Activated T-helper 9 cell treated with anti-CD3 and anti-CD28 coated beads, Interleukin-2, amount 50 U/mL, for 16 hours (primary cell): ENCODE measurements at regions not wholly inside any gene's neighbourhood (a gene's known extent, or its start where the extent isn't known, plus 50 kb on each side); places are given as distances from the start of the nearest gene placed in this dataset.
"Not testable (repeated sequence)": the region's sequence is repeated elsewhere in the genome, so short reads cannot be mapped to it uniquely, and the experiment has no call there.

ENCODE experiments used
- DNase-seq: peaks from one replicate; pipeline ENCODE4 v3.0.0-alpha.2; 2020; ENCODE audit warnings: low read depth

GRCh38 chr10:21141946-21142492, 244.9 kb upstream of the NEBL start:
- DNase-seq, result no peak

DNA sequence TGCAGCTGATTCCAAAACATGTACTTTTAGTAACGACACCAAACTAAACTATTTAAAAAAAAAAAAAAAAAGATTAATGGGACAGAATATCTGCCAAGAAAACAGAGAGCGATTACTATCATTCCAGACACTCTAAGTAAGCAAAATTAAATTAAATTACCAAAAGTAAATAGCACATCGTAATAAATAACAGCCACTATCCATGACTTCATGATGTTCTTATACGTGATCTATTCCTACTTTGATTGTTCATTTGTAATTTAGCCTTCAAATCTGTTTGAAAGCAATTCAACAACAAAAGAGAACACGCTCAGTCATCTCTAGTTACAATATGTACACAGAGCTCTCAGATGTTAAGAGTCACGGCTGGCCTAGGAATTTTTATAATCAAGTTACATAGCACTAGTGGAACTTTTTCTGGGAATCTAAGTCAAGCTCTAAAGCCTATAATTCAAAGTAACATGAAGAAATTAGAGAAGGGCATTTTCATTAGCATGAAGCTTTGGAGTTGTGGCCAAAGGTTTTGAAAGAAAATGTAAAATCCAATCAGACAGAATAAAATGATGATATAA, 241.7 kb upstream of the NEBL start:
- DNase-seq, result no peak

DNA sequence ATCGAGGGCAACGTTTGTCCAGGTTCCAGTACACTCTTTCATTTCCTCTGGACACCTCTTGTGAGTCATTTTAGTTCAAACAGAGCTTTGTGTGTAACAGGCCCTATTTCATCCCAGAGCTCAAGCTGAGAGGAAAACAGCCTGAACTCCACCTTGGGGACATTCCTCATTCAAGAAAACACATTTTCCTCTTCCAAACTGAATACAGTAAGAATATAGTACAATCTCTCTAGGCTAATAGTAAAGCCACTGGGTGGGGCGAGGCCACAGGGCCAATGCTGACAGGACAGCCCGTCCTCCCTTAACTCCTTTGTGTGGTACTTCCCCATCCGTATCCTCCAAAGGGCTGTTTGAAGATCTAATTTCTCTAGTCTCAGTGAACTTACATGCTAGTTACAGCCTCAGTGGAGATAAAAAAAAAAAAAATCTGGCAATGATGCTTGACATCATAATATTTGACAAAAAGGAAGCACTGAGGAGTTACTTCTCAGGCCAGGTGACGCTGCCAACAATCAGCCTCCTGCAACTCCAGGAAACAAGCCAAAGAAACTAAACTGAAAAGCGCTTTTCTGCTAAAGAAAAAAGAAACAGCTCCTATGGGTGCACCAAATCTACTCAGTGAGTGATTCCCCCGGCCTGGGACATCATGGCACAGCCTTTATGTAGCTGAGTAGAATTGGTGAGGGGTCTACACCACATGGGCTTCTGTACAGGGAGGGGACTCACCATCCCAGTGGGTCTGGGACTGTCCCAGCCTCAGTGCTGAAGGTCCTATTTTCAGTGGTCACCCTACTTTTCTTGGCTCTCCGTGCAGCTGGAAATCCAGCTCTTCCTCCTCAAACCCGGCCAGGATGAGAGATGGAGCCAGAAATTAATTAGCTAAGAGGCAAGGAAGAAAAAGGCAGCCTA, 238.2 kb upstream of the NEBL start:
- DNase-seq, result no peak

GRCh38 chr10:21134645-21135022, 237.5 kb upstream of the NEBL start:
- no peak for DNase-seq

DNA sequence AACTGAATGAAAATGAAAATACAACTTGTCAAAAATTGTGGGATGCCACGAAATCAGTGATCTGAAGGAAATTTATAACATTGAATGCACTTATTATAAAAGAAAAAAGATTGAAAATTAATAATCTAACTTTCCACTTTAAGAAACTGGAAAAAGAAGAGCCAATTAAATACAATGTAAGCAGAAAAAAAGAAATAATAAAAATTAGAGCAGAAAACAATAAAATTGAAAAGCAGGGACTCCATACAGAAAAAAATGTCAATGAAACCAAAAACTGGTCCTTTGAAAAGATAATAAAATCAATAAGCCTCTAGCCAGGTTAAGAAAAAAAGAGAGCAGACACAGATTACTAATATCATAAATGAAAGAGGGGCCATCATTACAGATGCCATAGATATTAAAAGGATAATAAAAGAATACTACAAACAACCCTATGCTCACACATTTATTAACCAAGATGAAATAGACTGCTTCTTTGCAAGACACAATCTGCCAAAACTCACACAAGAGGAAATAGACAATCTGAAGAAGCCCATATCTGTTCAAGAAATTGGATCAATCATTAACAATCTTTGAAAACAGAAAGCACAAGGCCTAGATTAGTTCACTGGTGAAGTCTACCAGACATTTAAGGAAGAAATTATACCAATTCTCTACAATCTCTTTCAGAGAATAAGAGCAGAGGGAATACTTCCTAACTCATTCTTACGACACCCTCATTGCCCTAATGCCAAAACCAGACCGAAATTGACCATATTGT, 233.8 kb upstream of the NEBL start:
- no peak for DNase-seq

DNA sequence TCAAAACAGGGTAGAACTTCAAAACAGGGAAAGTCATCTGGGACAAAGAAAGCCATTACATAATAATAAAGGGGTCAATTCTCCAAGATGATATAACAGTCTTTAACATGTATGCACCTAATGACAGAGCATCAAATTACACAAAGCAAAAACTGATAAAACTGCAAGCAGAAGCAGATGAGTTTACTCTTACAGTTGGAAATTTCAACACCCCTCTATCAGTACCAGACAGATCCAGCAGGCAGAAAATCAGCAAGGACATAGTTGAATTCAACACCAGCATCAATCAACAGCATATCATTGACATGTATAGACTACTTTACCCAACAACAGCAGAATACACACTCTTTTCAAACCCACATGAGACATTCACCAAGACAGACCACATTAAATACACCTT, 233.0 kb upstream of the NEBL start:
- DNase-seq, result no peak

DNA sequence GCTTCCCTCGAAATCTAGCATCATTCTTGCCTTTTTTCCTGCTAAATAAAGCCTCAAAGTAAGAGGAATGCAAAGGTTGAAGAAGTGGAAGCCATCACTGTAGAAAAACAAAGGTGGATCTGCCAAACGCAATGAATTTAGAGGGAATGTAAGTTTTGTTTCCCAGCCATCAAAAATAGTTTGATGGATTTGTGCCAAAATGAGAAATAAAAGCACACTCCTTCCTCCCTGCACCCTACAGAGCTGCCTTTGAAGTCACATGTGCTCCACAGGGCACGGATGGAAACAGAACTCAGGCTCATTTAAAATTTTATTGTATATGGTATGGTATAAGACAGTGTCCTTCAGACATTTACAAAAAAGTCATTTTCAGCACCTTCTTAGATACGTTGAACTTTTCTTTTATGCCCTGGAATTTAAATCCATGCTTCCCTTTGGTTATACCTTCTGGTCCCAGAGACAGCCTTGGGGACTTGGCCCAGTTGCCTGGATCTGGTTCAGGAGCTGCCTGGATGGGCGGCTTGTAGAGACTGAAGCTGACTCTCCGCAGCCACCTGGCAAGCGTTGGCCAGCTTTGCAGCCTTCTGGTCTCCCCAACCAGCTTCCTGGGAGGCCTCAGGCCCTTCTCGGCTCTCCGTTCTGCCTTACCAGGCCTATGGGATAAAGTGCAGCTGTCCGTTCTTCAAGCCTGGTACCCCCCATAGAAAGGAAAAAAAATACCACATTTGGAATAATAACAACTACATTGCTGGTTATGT, 228.5 kb upstream of the NEBL start:
- DNase-seq, result no peak

DNA sequence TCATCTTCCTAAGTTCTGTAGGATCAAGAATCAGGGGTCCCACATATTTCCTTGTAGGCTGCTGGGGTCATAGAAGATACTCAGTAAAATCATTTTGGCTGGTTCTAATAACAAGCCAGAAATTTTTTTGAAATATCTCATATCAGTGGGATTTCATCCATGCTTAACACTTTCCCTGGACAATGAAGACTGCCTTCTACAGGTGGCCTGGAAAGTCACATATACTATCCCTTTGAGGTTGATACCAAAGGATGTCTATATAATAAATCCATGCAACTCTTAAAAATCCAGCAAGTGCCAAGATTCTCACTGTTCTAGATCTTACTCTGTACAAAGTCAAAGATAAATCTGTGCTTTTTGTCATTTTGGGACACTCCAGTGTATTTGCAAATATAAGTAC, 225.8 kb upstream of the NEBL start:
- DNase-seq, result no peak

- not testable (repeated sequence) for DNase-seq
Measured at GRCh38 chr10:21121822-21122221, 224.7 kb upstream of the NEBL start.

DNA sequence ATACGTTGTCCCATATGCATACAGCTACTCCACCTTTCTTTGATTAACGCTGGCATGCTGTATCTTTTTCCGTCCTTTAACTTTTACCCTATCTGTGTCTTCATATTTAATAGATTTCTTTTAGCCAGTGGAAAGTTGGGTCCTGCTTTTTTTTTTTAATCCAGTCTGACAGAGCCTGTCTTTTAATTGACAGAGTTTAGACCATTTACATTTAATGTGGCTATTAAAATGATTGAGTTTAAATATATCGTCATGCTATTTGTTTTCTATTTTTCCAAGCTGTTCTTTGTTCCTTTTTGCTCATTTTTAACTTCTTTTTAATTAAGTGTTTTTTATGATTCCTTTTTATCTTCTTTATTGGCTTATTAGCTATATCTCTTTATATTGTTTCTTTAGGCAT, 217.6 kb upstream of the NEBL start:
- no peak for DNase-seq

DNA sequence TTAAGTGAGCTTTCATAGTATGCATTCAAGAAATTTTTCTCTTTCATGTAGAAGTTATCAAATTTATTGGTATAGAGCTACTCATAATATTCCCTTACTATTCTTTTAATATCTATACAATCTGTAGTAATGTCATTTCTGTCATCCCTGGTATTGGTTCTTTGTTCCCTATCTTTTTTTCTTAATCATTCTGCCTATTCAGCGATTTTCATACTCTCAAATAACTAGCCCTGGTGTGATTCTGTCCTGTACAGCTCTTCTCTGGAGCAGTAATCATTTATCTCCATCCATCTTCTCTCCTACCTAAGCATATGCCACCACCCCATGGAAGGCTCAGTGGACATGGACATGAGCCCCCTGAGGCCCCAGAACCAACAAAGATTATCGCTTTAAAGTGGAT, 213.2 kb upstream of the NEBL start:
- no peak for DNase-seq

DNA sequence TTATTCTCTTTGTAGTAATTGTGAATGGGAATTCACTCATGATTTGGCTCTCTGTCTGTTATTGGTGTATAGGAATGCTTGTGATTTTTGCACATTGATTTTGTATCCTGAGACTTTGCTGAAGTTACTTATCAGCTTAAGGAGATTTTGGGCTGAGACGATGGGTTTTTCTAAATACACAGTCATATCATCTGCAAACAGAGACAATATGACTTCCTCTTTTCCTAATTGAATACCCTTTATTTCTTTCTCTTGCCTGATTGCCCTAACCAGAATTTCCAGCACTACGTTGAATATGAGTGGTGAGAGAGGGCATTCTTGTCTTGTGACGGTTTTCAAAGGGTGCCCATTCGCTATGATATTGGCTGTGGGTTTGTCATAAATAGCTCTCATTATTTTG, 209.8 kb upstream of the NEBL start:
- DNase-seq, result not testable (repeated sequence)

GRCh38 chr10:21105331-21105730, 208.2 kb upstream of the NEBL start:
- not testable (repeated sequence) for DNase-seq

- DNase-seq, result no peak
Measured at GRCh38 chr10:21100871-21101514, 203.9 kb upstream of the NEBL start.

DNA sequence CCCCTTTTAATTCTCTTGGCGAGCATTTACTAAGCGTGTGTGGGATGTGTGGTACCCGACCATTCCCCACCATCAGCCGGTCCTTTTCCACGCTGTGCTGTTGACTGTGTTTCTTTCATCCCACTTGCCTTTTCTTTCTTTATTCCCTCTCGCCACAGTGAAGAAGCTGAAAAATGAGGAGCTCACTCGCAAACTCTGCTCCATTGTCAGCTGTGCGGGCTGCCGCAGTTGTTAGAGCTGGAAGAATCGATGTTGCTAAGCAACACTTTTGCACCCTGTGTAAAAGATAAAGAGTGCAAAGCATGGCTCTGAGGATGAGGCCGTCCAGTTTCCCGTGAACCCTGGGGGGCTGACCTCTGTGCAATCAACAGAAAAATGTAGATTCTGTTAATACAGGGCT, 203.1 kb upstream of the NEBL start:
- no peak for DNase-seq

DNA sequence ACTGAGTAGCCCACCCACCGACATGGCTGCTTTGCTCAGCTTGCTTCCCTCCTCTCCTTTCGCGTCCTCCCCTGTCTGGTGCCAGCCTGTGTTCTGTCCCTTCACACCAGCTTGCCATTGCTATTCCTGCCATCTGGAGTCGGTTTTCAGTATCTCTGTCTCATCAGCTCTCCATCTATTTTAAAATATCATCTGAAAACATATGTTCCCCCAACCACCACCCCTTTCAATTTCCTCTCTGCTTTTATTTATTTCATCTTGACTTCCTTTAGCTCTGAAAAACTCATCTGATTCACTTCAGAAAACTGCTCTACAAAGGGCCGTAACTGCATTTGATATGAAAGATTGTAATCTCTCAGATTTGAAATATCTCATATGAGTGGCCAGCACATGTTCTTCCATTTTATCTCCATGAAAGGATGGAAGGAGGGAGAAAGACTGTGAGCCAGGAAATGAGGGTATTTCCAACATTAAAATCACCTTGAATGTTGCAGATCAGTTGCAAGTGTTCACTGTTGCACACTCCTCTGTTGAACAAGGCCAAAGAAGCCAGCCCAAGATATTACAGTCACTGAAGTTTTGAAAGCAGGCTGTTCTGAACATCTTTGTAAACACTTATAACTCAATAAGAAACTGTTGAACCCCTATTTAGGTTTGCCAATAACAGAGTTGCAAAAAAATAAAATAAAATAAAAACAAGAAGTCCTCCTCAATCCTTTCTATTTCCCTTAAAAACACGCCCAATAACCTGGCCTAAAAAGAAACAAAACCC, 202.4 kb upstream of the NEBL start:
- no peak for DNase-seq

DNA sequence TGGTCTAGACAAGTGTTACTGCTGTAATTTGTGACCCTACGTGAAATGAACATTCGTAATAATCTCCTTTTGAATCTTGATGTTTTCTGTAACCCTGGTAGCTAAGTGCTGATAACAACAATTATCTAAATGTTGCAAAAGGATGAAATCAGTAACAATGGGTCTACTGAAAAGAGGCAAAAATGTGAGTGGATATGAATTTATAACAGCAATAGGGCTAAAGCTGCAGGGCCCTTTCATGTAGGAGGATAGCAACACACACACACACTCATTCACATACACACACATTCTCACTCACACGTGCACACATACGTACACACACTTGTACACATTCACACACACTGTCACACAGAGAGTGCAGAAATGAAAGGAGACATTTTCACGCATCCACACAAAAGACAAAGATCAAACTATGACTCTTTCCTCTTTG, 200.8 kb upstream of the NEBL start:
- no peak for DNase-seq

- no peak for DNase-seq
Measured at GRCh38 chr10:21095494-21096055, 198.5 kb upstream of the NEBL start.

GRCh38 chr10:21095073-21095472, 198.0 kb upstream of the NEBL start:
- no peak for DNase-seq
